HG03439 (cell line): ENCODE measurements at regions not wholly inside any gene's neighbourhood (a gene's known extent, or its start where the extent isn't known, plus 50 kb on each side); places are given as distances from the start of the nearest gene placed in this dataset.
"Not testable (repeated sequence)": the region's sequence is repeated elsewhere in the genome, so short reads cannot be mapped to it uniquely, and the experiment has no call there.

Experiments used
- ATAC-seq: cut with Tn5 transposase; IDR thresholded peaks from one replicate; pipeline ENCODE4 v1.9.1; 2021; ENCODE audit warnings: mild to moderate bottlenecking, moderate library complexity; ENCODE audit not compliant: unreplicated experiment

DNA sequence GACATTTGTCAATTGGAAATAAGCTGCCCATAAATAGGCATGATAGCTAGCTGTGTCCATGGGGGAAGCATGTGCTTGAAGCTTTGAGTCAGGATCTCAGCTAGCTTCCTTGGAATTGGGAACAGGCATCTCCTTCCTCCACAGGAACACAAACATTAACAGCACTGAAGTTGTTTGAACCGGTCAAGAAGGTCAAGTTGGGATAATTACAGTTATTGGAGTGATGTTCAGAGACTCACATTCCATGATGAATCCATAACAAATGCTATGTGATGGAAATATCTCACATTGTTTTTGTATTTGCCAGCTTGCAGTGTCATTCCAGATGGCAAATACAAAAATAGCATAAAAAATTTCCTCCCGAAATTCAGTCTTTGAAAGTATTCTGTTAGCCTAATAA lies 347.6 kb upstream of the SMIM21 start:
- no peak for ATAC-seq

DNA sequence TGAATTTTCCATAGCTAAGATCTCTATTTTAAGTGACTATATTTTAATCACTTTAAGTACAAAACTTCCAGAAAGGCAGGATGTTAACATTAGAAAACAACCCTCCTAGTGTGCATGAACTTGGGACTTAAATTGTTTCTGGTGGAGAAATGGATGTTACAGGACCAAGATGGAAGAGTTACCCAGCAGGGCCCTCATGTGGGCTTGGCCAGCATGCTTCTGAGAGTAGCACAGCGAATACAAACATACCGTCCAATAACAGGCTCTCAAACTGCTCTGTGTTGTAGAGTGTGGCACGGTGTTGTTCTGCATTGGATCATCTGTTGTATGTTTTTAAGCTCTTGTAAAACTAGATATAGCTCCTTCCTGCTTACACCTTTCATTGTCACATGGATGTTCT lies 346.1 kb upstream of the SMIM21 start:
- no peak for ATAC-seq

DNA sequence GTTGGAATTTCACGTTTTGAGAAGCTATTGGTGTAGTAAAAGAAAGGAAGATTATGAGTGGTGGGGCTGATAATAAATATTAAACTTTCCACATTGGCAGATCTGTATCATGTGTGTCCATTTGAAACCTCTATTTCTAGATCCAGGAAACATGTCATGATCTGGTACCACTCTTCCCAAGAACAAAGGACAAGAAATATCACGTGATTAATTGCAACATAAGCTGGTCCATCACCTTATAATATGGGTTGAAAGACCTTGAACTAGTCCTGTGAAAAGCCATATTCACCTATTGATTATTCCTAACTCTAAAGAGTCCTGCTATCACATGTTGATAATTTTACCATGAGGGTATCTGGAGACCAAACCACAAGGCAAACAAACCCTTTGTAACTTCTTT lies 335.3 kb upstream of the SMIM21 start:
- no peak for ATAC-seq

DNA sequence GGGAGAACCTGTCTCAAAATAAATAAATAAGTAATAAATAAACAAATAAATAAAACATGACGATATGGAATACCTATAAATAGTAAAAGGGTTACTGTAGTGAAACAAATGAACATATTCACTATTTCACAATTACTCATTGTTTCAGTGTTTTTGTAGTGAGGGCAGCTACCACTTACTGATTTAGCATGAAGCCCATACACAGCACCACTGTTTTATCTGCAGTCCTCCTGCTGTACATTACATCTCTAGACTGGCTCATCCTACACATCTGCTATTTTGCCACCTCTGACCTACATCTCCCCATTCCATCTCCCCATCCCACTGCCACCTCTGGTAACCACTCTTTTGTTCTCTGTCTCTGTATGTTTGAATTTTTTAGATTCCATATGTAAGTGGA lies 332.7 kb upstream of the SMIM21 start:
- no peak for ATAC-seq

DNA sequence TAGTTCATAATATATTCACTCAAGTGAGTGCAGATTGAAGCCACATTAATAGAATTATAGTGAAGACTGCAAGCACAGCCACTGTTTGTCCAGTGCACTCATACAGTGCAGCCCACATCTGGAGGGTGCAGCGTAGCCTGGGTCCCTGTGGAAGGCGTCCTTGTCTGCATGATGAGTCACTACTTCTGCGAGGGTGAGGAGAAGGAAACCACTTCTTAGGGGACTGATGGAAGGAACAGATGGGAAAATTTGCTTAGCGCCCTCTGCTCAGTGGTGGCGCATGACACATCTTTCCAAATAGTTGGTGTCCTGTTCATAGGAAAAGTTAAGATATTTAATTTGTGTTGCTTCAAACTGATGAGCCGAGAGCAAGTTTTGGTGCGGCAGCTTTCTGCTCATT lies 330.4 kb upstream of the SMIM21 start:
- no peak for ATAC-seq

DNA sequence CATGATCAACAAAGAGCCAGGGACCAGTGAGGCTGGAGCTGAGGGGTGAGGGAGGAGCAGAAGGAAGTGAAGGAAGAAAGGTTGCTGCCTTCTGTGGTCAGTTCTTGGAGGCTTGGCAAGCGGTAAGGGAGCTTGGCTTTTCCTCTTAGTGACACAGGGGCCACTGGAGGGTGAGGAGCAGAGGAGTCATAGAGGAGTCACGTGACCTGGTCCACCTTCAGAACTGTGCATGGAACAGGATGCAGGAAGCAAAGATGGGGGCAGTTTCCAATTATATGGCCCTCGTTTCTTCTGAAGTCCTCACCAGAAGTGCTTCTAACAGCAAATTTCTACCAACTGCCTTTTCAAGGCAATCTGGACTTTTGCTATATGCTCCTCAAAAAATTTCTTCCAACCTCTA lies 326.9 kb upstream of the SMIM21 start:
- no peak for ATAC-seq

DNA sequence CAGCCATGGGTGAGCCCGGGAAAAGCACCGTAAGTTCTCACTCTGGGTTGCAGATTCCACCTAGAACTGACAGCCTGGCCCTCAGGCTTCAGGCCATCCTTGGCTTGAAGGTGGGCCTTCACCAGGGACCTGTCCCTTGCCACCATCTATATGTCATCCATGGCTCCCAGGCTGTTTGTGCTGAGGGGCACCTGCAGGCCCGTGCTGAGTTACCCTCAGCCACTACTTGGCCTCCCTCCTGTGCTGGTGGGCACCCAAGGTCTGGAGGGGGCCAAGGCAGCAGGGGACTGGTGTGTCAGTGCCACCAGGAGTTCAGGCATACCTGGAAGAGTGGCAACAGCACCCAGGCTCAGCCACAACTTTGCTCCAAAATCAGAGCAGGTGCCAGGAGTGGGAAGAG lies 326.2 kb upstream of the SMIM21 start:
- ATAC-seq = no peak

DNA sequence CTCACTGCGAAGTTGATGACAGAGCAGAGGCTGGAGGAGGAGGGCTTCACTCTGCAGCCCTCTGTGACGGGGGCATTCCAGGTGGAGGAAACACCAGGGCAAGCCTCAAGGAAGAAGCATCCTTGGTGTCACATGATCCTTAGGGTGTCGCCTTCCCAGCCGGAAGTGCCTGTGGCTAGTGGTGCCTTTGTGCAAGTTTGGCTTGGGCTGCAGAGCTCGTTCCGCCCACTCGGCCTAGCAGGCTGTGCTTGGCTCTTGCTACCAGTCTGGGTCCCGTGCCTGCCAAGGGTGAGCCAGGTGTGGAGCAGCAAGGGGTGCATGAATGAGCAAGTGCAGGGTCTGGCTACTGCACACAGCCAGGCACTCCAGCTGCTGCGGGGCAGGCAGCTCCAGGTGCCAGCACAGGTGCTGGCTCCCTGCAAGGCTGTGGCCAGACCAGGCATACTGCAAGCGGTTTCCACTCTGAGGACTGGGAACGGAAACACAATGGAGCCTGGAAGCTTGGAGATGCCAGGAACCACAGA lies 325.3 kb upstream of the SMIM21 start:
- ATAC-seq = no peak

DNA sequence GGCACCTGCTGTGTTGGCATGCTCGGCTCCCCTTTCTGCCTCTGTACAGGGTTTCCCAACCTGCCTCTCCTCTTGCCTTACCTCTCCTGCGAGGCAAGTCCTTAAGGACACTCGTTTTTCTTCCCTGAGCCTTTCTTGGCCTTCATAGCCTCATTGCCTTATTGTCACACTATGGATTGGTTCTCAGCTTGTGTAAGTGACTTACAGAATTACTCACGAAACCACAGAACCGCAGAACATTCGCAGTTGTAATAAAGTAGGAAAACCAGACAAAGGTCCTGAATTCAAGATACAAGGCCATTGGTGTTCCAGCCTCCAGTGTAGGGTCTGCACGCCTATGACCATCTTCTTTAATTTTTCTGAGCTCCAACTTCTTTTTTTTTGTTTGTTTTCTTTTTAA lies 317.6 kb upstream of the SMIM21 start:
- no peak for ATAC-seq

DNA sequence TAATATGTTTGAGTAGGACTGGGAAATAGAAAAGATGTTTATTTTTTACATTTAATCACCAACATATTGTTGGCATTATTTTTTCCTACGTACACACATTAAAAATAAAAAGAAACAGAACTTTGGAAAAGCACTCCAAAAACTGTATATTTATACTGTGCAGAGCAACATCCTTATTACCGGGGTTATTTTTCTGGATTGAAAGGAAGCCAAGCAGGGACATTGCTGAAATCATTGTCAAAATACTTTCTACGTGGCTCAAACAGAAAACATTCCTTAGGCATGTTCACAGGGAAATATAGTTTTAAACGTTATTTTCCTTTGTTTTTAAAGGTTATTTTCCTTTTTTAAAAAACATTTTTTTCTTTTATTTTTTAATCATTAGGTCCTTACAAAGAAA lies 315.0 kb upstream of the SMIM21 start:
- ATAC-seq = no peak

DNA sequence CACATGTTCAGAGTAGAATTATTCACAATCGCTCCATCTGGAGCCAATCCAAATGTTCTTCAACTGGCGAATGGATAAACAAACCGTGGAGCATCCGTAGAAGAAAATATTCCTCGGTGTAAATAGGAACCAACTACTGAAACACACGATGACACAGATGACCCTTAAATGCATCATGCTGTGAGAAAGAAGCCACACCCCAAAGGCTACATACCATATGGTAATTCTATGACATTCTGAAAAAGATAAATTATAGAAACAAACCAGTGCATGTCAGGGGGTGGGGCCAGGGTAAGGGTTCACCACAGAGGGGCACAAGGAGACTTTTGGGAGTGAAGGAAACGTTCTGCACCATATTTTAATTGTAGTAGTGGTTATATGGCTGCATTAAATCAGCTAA lies 312.2 kb upstream of the SMIM21 start:
- ATAC-seq = no peak

DNA sequence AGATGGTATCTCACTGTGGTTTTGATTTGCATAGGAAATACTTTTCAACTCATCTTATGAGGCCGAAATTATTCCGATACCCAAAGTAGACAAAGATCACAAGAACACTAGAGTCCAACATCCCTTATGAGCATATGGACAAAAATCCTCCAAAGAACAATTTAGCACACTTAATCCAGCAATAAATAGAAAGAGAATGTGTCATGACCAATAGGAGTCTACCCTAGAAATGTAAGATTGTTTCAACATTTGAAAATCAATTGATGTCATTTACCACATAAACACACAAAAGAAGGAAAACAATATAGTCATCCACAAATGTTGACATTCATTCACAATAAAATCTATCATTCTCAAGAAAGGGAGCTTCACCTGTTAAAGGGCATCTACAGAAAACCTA lies 307.8 kb upstream of the SMIM21 start:
- no peak for ATAC-seq

DNA sequence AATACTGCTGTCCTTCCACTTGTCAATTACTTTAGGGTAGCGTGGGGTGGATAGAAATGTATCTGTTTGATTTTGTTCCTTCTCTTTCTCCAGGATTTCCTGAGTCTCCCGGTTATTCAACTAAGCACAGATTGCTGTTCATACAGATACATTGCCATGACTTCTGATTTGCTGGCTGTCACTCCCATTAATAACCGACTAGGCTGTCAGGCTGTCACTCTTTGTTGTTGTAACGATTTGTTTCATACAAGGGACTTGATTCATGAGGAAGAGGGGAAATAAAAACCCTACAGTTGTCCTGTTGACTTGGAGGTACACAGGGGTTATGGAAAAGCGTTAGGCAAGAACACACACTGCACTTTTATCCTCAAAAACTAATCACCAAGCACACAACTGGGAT lies 302.7 kb upstream of the SMIM21 start:
- no peak for ATAC-seq

DNA sequence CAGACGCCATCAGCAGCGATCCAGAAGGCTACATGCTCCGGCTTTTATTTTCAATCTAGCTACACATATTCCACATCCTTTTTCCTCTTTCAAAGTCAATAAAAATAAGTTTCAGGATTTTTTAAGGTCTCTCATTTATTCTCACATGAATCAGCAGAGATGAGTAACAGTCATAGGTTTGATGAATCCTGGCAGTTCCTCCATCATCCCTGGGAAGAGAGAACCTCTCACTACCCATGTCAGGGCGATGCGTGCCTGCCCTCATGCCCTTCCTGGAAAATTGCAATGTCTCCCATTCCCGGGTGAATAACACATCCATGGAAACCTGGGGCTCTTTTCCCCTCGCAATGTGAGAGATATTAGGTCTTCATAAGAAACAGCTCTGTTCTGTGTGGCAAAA lies 301.1 kb upstream of the SMIM21 start:
- ATAC-seq = no peak

DNA sequence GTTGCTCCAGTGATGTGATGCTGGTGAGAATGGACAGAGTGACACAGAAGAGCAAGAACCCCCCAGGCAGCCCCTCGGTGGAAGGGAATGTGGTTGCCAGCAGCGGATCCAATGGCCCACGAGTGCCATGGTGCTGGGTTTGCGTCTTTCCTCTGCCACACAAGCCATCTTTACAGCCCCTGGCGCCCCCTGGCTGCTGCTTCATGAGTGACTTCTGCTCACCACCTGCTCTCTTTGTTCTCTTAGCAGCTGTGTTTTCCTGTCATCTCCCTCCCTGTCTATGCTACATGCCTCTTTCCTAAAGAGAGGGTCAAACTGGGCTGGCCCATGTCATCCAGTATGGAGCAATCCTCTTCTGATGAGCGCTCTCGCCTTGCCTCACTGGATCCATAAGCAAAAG lies 300.0 kb upstream of the SMIM21 start:
- ATAC-seq = no peak

DNA sequence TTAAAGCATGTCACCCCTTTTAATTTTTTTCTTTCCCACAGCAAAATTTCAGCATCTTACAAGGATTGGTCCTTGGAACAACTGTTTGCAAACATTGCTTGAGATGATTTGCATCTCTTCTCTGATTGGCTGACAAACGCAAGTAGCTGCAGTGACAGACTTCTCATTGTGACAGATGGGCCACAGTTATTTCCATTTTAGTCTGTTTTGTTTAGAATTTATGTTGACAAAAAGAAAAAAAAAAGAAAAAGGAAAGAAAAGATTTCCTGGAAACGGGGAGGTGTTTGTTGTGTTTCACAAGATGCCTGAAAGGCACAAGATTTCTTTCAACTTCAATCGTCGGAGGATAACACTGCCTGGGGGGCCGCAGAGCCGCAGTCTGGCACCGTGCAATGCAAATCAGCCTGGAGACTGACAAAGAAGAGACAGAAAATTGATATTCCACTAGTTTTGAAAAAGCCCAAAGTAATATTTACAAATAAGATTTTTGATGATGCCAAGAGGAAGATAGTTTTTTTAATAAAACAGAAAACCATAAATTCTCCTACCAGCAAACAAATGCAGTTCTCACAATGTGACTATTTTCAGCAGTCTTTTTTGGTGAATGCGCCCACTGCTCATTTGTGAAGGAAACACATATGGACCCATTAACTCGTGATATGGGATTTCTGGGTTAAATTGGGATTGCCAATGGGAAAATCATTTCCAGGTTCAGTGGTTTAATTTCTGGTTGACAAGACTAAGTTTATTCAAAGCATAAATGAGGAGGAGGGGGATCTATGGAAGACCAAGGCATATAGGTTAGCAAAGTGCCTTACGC lies 296.2 kb upstream of the SMIM21 start:
- ATAC-seq = no peak

DNA sequence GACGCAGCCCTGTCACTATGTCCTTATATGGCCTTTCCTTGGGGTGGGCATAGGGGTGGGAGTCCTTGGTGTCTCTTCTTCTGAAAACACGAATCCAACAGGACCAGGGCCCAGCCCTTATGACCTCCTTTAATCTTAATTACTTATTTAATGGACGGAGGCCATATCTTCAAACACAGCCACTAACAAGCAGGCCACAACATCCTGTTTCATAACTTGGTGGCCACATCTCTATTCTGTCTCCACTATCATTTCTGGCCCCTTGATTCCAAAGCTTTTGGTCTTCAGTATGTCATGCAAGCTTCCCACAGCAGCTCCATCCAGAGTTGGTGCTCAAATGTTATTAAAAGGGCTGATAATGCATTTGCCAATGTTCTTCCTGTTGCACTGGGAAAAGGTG lies 287.3 kb upstream of the SMIM21 start:
- ATAC-seq = no peak

DNA sequence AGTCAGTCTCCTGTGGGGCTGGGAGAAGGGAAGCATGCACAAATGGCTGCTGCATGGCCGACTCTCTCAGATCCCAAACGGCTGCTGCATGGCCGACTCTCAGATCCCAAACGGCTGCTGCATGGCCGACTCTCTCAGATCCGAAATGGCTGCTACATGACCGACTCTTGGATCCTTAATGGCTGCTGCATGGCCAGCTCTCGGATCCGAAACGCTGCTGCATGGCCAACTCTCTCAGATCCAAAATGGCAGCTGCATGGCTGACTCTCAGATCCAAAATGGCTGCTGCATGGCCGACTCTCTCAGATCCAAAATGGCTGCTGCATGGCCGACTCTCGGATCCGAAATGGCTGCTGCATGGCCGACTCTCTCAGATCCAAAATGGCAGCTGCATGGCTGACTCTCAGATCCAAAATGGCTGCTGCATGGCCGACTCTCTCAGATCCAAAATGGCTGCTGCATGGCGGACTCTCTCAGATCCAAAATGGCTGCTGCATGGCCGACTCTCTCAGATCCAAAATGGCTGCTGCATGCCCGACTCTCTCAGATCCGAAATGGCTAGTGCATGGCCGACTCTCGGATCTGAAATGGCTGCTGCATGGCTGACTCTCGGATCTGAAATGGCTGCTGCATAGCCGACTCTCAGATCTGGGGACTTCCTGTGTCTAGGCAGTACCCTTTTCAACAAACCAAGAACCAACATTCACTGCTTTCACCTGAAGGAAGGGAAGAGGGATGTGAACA lies 284.8 kb upstream of the SMIM21 start:
- ATAC-seq = not testable (repeated sequence)

DNA sequence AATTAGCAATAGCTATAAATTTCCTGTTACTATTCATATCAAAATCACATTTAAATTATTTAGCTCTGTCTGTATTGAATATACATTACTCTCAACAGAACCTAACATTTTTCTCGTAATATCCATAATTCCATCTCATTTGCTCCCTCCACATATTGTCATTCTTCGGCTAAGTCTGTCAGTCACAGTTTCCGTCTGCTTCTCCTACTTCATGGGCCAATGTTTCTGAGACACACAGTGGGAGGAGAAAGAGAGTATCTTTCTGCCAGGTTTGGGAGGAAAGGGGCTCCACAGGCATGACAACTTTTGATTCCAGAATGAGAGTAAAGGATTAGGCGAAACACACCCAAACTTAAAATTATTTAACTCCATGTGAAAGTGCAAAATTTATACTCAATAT lies 273.1 kb upstream of the SMIM21 start:
- ATAC-seq = no peak

DNA sequence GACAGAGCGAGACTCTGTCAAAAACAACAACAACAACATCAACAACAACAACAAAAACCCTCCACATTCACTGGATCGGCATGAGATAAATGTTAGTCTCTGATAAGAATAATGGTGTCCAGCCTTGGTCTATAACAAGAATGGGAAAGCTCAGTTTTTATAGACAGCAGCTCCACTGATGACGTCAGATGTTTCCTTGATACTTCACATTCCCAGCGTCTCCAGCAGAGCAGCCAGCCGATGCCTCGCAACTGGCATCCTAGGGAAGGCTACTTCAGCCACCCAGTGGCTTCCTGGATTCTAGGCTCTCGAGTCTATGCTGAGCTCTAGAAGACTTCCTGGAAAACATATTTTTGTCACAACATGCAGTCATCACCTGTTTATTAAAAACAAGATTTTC lies 271.4 kb upstream of the SMIM21 start:
- no peak for ATAC-seq

DNA sequence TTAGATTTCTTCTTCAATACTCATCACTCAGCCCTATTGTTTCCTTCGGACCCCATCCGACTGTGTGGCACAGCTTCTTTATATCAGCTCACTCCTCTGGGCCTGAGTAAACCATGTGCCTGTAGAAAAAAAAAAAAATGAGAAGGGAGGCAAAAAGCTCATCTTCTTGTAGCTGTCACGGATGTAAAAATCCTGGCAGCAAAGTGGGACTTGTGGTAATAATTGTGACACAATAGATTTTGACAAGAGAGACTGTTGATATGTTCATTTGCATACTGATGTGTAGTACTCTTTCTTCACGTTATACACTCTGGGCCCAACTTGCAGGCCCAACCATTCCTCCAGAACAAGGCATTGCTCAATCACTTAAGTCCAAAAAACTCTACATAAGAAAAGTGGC lies 270.0 kb upstream of the SMIM21 start:
- no peak for ATAC-seq

DNA sequence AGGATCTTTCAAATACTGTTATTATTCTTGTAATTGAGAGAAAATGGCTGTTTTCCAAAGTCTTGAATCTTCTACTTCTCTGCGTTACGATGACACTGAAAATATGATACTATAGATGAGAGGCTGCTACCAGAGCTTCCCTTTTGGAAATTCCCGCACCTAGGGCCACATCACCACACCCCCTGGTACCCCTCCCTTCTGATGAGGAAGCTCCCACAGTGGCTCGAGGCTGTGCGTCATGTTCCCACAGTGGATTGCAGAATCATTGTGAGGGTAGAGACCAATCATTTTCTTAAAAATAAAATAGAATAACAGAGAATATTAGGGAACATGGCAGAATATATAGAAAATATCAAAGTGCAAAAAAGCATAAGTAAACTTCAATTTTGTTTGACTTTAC lies 268.9 kb upstream of the SMIM21 start:
- no peak for ATAC-seq
